Glutamatergic neuron (in vitro differentiated cells): ENCODE measurements at regions not wholly inside any gene's neighbourhood (a gene's known extent, or its start where the extent isn't known, plus 50 kb on each side); places are given as distances from the start of the nearest gene placed in this dataset.

Experiments used
- DNase-seq: peaks from one replicate; pipeline ENCODE4 v3.0.0; 2022
- H3K27ac Mint-ChIP-seq: one replicate; pipeline ENCODE4 v1.8.0; 2020; ENCODE audit warnings: mild to moderate bottlenecking, mixed read lengths, inconsistent platforms; ENCODE audit not compliant: unreplicated experiment
- H3K27me3 Mint-ChIP-seq: one replicate; pipeline ENCODE4 v1.8.0; 2020; ENCODE audit warnings: mild to moderate bottlenecking, moderate library complexity, mixed read lengths, inconsistent platforms; ENCODE audit not compliant: unreplicated experiment
- H3K36me3 Mint-ChIP-seq: one replicate; pipeline ENCODE4 v1.8.0; 2020; ENCODE audit warnings: mild to moderate bottlenecking, mixed read lengths, inconsistent platforms; ENCODE audit not compliant: unreplicated experiment
- H3K4me1 Mint-ChIP-seq: one replicate; pipeline ENCODE4 v1.8.0; 2020; ENCODE audit warnings: mild to moderate bottlenecking, low read depth, mixed read lengths, inconsistent platforms; ENCODE audit not compliant: unreplicated experiment
- H3K4me3 Mint-ChIP-seq: one replicate; pipeline ENCODE4 v1.8.0; 2020; ENCODE audit warnings: mild to moderate bottlenecking, mixed read lengths, inconsistent platforms; ENCODE audit not compliant: unreplicated experiment
- H3K9me3 Mint-ChIP-seq: one replicate; pipeline ENCODE4 v1.8.0; 2020; ENCODE audit warnings: mild to moderate bottlenecking, moderate library complexity, mixed read lengths, inconsistent platforms; ENCODE audit not compliant: unreplicated experiment
- CTCF ChIP-seq: fragments of 200-600 bp; sonication (generic); IDR thresholded peaks from one replicate; pipeline ENCODE4 v1.5.0; 2021; ENCODE audit not compliant: partially characterized antibody, unreplicated experiment

DNA sequence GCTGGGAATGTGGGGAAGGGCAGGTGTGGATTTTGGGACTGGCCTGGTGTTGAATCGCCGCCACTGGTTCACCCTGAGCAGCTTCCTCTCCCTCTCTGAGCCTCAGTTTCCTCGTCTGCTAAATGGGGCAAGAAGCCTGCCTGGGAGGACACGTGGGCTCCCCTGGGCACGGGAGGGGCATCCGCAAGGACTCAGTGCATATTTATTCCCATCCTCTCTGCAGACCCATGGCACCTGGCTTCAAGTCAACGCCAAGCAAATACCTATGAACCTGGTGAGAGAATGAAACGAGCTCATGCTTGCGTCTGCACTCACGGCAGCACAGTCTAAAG is 234.4 kb downstream of the PTPRU start:
- no peak for TF ChIP-seq CTCF
- peak overlapping the region; percentile 86 for H3K27ac Mint-ChIP-seq
- peaks cover 10% of the 10 kb centered on the region for H3K27me3 Mint-ChIP-seq
- H3K36me3 Mint-ChIP-seq, result peaks cover 6% of the 10 kb centered on the region
- DNase-seq, result no peak
- peaks cover 13% of the 10 kb centered on the region for H3K9me3 Mint-ChIP-seq
- peak overlapping the region; percentile 39 for H3K4me3 Mint-ChIP-seq
- peaks cover 47% of the 10 kb centered on the region for H3K4me1 Mint-ChIP-seq

DNA sequence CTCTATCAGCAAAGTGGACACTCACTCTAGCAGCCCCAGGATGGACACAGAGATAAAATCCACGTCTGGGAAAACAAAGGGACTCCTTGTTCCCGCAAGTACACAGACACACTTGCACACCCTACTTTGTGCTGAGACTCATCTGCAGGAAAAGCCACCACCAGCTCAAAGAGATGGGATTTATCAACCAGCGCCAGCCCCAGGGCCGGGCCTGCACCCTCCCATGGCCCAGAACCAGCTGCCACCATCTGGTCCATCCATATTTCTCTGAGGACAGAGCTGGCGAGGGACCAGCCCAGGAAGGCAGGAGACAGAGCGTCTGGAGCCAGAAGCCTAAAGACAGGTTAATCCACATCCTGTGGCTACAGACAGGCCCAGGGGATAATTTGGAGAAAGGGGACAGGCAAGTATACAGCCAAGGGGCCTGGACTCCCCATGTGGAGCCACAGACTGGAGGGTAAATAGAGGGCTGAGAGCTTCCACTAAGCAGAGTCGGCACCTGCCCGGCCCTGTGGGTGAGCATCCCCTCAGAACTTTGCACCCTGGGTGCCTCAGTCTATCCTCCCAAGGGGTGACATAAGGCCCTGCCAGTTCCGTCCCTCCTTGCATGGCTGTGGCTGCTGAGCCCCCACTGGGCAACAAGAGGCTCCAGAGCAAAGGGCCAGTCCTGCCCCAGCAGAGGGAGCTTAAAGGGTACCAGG is 233.9 kb downstream of the PTPRU start:
- Mint-ChIP-seq H3K4me1 (peaks cover 47% of the 10 kb centered on the region), H3K27ac (peak overlapping the region; percentile 86), H3K9me3 (peaks cover 15% of the 10 kb centered on the region), H3K4me3 (peak overlapping the region; percentile 5), H3K27me3 (peaks cover 8% of the 10 kb centered on the region), H3K36me3 (peaks cover 7% of the 10 kb centered on the region)
- no peak for TF ChIP-seq CTCF
- DNase-seq, result peak; percentile 39

DNA sequence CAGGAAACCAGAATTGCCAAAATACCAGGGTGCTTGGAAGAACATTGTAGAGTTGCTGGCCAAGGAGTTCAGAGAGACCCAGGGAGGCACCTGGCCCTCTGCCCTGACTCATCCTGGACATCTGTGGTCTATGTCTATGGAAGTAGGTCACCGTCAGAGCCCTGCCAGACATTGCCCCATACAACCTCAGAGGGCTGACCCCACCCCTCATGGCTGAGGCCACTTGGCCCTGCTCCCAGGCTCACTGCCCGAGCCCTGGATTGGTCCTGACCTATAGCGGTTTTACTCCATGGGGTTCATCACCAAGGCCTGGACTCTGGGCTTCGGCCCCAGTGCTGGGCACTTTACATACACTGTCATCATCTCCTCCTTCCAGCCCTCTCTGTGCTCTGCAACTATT is 233.1 kb downstream of the PTPRU start:
- DNase-seq, result no peak

GRCh38 chr1:29467989-29468900 is 231.9 kb downstream of the PTPRU start:
- no peak overlapping the region for H3K27ac Mint-ChIP-seq
- TF ChIP-seq CTCF, result no peak
- DNase-seq, result no peak

More for the DNA sequence above, 233.1 kb downstream of the PTPRU start:
- no peak for TF ChIP-seq CTCF
- no peak overlapping the region for H3K27ac Mint-ChIP-seq
- peaks cover 44% of the 10 kb centered on the region for H3K4me1 Mint-ChIP-seq
- no peak overlapping the region for H3K4me3 Mint-ChIP-seq
- peaks cover 11% of the 10 kb centered on the region for H3K36me3 Mint-ChIP-seq
- H3K9me3 Mint-ChIP-seq, result peaks cover 15% of the 10 kb centered on the region
- H3K27me3 Mint-ChIP-seq, result peaks cover 8% of the 10 kb centered on the region

DNA sequence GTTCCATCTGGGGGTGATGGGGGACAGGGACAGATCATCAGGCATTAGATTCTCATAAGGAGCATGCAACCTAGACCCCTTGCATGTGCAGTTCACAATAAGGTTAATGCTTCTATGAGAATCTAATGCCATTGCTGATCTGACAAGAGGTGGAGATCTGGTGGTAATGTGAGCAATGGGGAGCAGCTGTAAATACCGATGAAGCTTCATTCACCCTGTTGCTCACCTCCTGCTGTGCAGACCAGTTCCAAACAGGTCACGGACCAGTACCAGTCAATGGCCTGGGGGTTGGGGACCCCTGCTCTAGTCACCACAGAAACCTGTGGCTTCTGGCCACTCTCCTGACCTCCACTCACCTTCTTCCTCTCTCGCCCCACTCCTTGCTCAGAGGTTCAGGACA is 229.9 kb downstream of the PTPRU start:
- peaks cover 2% of the 10 kb centered on the region for H3K27me3 Mint-ChIP-seq
- peaks cover 23% of the 10 kb centered on the region for H3K4me1 Mint-ChIP-seq
- H3K4me3 Mint-ChIP-seq, result no peak overlapping the region
- peaks cover 11% of the 10 kb centered on the region for H3K36me3 Mint-ChIP-seq
- no peak for TF ChIP-seq CTCF
- no peak for DNase-seq
- H3K27ac Mint-ChIP-seq, result no peak overlapping the region
- peaks cover 19% of the 10 kb centered on the region for H3K9me3 Mint-ChIP-seq

More at GRCh38 chr1:29467989-29468900, 231.9 kb downstream of the PTPRU start:
- H3K4me3 Mint-ChIP-seq, result no peak overlapping the region
- peaks cover 5% of the 10 kb centered on the region for H3K27me3 Mint-ChIP-seq
- peaks cover 19% of the 10 kb centered on the region for H3K9me3 Mint-ChIP-seq
- H3K4me1 Mint-ChIP-seq, result peaks cover 33% of the 10 kb centered on the region
- peaks cover 11% of the 10 kb centered on the region for H3K36me3 Mint-ChIP-seq
